ENCODE measurements at regions not wholly inside any gene's neighbourhood (a gene's known extent, or its start where the extent isn't known, plus 50 kb on each side); places are given as distances from the start of the nearest gene placed in this dataset.

GRCh38 chr4:20028645-20029044 is 223.1 kb upstream of the SLIT2 start:
- TF ChIP-seq CTCF (IDR thresholded peaks at IDR 0.05) (no peak), POLR2A (IDR thresholded peaks at IDR 0.05) (no peak)

Measured in esophagus squamous epithelium (tissue), 4 donors.